Panc1 (cell line): ENCODE measurements at regions not wholly inside any gene's neighbourhood (a gene's known extent, or its start where the extent isn't known, plus 50 kb on each side); places are given as distances from the start of the nearest gene placed in this dataset.

Experiments used
- ATAC-seq: fragments of 200-7000 bp; cut with Tn5 transposase; 2 replicates; pipeline ENCODE4 v1.9.1; 2020; ENCODE audit warnings: mild to moderate bottlenecking, moderate library complexity
- BruUV-seq: library from RNA; stranded (reverse); fragments of 400-500 nt; replicated peaks from 2 replicates; lab custom pipeline; 2021; lab: Mats Ljungman, UMichigan
- CTCF ChIA-PET: fragments of 300-600 bp; sonication (Branson Sonifier 250); formaldehyde crosslinking; loops from one replicate; lab custom pipeline; 2022; ENCODE audit warnings: antibody characterized with exemption; lab: Charles Lee
- POLR2A ChIA-PET: fragments of 300-600 bp; sonication (Branson Sonifier 250); formaldehyde crosslinking; loops from one replicate; lab custom pipeline; 2022; ENCODE audit warnings: antibody characterized with exemption; lab: Charles Lee
- DNase-seq: peaks from one replicate; pipeline ENCODE4 v3.0.0-alpha.2; 2010; ENCODE audit warnings: low read depth, low spot score
- H3K27ac ChIP-seq: 2 replicates; pipeline ENCODE4 v1.5.1; 2011; ENCODE audit warnings: mild to moderate bottlenecking, low read length, inconsistent platforms
- H3K27me3 ChIP-seq: fragments of 200-500 bp; sonication (Bioruptor generic); 2 replicates; pipeline ENCODE4 v1.6.0; 2014; ENCODE audit warnings: low read length, inconsistent platforms; ENCODE audit not compliant: control insufficient read depth, insufficient read depth
- H3K36me3 ChIP-seq: fragments of 200-500 bp; sonication (Bioruptor generic); 2 replicates; pipeline ENCODE4 v1.5.1; 2014; ENCODE audit warnings: inconsistent platforms, mild to moderate bottlenecking, low read length, moderate library complexity; ENCODE audit not compliant: control insufficient read depth, insufficient read depth
- H3K4me1 ChIP-seq: 2 replicates; pipeline ENCODE4 v1.5.1; 2011; ENCODE audit warnings: inconsistent platforms, mild to moderate bottlenecking, low read length, moderate library complexity; ENCODE audit not compliant: control insufficient read depth, insufficient read depth
- H3K4me3 ChIP-seq, 2 experiments: 2 replicates each; pipeline ENCODE4 v1.5.1; 2011 to 2012; ENCODE audit warnings: low read depth in 2 of 2, low read length in 2 of 2, mild to moderate bottlenecking in 2 of 2, inconsistent platforms in 1 of 2, moderate library complexity in 1 of 2
- H3K9me3 ChIP-seq: fragments of 200-500 bp; sonication (Bioruptor generic); 2 replicates; pipeline ENCODE4 v1.5.1; 2014; ENCODE audit warnings: low read depth, mild to moderate bottlenecking, inconsistent platforms, low read length, moderate library complexity; ENCODE audit not compliant: control insufficient read depth, insufficient read depth
- POLR2AphosphoS5 ChIP-seq: IDR thresholded peaks from 2 replicates; pipeline ENCODE4 v1.6.1; 2012; ENCODE audit warnings: mild to moderate bottlenecking, low read depth, low read length, moderate library complexity
- SIN3A ChIP-seq: IDR thresholded peaks from 2 replicates; pipeline ENCODE4 v1.6.1; 2012; ENCODE audit warnings: low read depth, mild to moderate bottlenecking, low read length, moderate library complexity, borderline replicate concordance; ENCODE audit not compliant: insufficient read depth
- TCF7L2 ChIP-seq: IDR thresholded peaks from 2 replicates; pipeline ENCODE4 v1.6.1; 2011; ENCODE audit warnings: mild to moderate bottlenecking, low read depth, low read length, inconsistent platforms
- in situ Hi-C: cut with HindIII; loops from 2 replicates; pipeline ENCODE4 v1.10.0; 2016; ENCODE audit warnings: low sequenced_read_pairs, low pct_unique_long_range_greater_than_20kb
- intact Hi-C: fragments of 100-400 bp; cut with micrococcal nuclease; formaldehyde crosslinking; loops from one replicate; pipeline ENCODE4 v1.10.0; 2022; ENCODE audit not compliant: unreplicated experiment
- TF ChIP-seq, protein P1 (sequence below), 2 experiments: IDR thresholded peaks; 2 replicates each; pipeline ENCODE4 v1.6.1; 2011 to 2012; ENCODE audit warnings: low read depth in 2 of 2, control low read depth in 1 of 2, low read length in 1 of 2, mild to moderate bottlenecking in 1 of 2, moderate library complexity in 1 of 2; ENCODE audit not compliant: insufficient read depth in 1 of 2
- TF ChIP-seq, protein P2 (sequence below): fragments of 450-650 bp; IDR thresholded peaks from 2 replicates; pipeline ENCODE4 v1.5.1; 2017; ENCODE audit warnings: mild to moderate bottlenecking

DNA sequence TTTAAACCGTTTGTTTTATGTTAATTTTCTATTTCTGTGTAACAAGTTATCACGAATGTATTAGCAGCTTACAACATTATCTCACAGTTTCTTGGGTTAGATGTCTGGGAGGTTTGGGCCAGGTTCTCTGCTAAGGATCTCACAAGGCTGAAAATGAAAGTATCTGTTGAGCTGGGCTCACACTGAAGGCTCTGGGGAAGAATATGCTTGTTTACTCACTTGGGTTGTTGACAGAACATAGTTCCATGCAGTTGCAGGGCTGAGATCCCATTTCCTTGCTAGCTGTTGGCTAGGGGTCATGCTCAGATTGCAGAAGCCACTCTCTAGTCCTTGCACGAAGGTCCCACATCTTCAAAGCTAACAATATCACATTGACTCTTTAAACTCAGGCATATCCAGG lies 266.6 kb upstream of the GNAI1 start:
- DNase-seq = no peak
- intact Hi-C loops (no loop called here), in situ Hi-C loops (no loop called here)
- ChIA-PET CTCF (interaction anchor here (0.7 kb wide), 1 partner anchor 9 kb away, joined by 3 read pairs; no protein-coding TSS in a partner anchor), POLR2A (no interaction called here)
- H3K27me3 ChIP-seq = no peaks in the 10 kb centered on the region
- H3K4me1 ChIP-seq = no peaks in the 10 kb centered on the region
- H3K4me3 ChIP-seq = no peak overlapping the region
- no peaks in the 10 kb centered on the region for H3K36me3 ChIP-seq
- no TSS peak for BruUV-seq
- no peak for ATAC-seq
- no peaks in the 10 kb centered on the region for H3K9me3 ChIP-seq
- TF ChIP-seq, protein P1, sequence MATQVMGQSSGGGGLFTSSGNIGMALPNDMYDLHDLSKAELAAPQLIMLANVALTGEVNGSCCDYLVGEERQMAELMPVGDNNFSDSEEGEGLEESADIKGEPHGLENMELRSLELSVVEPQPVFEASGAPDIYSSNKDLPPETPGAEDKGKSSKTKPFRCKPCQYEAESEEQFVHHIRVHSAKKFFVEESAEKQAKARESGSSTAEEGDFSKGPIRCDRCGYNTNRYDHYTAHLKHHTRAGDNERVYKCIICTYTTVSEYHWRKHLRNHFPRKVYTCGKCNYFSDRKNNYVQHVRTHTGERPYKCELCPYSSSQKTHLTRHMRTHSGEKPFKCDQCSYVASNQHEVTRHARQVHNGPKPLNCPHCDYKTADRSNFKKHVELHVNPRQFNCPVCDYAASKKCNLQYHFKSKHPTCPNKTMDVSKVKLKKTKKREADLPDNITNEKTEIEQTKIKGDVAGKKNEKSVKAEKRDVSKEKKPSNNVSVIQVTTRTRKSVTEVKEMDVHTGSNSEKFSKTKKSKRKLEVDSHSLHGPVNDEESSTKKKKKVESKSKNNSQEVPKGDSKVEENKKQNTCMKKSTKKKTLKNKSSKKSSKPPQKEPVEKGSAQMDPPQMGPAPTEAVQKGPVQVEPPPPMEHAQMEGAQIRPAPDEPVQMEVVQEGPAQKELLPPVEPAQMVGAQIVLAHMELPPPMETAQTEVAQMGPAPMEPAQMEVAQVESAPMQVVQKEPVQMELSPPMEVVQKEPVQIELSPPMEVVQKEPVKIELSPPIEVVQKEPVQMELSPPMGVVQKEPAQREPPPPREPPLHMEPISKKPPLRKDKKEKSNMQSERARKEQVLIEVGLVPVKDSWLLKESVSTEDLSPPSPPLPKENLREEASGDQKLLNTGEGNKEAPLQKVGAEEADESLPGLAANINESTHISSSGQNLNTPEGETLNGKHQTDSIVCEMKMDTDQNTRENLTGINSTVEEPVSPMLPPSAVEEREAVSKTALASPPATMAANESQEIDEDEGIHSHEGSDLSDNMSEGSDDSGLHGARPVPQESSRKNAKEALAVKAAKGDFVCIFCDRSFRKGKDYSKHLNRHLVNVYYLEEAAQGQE (IDR thresholded peaks at IDR 0.05; ENCODE audit: insufficient read depth in 1 of 2, low read depth in 2 of 2, low read length in 1 of 2) = no peak
- TF ChIP-seq SIN3A = no peak
- H3K27ac ChIP-seq = no peak overlapping the region

DNA sequence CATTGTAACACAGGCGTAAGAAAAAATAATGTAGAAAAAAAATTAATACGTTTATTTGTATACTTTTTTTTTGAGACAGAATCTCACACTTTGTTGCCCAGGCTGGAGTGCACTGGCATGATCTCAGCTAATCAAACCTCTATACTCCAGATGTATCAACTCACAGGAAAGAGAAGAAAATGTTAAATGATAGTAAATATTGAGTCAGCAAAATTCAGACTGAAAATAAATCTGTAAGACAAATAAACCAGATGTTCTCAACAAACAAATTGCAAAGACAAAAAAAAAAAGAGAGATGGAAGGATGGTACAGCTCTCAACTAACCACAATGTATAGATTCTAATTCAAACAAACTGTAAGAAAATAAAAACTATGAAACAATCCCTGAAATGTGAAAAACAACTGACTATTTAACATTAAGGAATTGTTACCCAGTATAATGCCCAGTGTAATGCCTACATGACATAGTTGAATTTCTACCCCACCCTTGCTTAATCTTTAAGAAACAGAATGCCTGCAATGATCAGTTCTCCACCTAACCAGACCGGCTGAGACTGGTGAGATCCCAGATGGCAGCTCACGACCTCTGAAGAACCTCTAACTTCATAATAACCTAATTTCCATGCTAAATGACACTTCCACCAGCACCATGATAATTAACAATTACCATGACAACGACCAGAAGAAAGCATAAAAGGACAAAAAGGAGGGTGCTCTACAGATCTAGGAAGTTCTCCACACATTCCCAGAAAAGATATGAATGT lies 272.0 kb upstream of the GNAI1 start:
- no TSS peak for BruUV-seq

More for the DNA sequence above, 272.0 kb upstream of the GNAI1 start:
- CTCF ChIA-PET = no interaction called here
- no peaks in the 10 kb centered on the region for H3K36me3 ChIP-seq
- no peak overlapping the region for H3K27ac ChIP-seq
- in situ Hi-C loops = no loop called here
- intact Hi-C loops = no loop called here
- H3K4me1 ChIP-seq = no peaks in the 10 kb centered on the region
- H3K9me3 ChIP-seq = no peaks in the 10 kb centered on the region
- TF ChIP-seq SIN3A (no peak), TCF7L2 (no peak), POLR2AphosphoS5 (no peak)
- TF ChIP-seq, protein P1 (IDR thresholded peaks at IDR 0.05; ENCODE audit: insufficient read depth in 1 of 2, low read depth in 2 of 2, low read length in 1 of 2) = no peak
- TF ChIP-seq, protein P2, sequence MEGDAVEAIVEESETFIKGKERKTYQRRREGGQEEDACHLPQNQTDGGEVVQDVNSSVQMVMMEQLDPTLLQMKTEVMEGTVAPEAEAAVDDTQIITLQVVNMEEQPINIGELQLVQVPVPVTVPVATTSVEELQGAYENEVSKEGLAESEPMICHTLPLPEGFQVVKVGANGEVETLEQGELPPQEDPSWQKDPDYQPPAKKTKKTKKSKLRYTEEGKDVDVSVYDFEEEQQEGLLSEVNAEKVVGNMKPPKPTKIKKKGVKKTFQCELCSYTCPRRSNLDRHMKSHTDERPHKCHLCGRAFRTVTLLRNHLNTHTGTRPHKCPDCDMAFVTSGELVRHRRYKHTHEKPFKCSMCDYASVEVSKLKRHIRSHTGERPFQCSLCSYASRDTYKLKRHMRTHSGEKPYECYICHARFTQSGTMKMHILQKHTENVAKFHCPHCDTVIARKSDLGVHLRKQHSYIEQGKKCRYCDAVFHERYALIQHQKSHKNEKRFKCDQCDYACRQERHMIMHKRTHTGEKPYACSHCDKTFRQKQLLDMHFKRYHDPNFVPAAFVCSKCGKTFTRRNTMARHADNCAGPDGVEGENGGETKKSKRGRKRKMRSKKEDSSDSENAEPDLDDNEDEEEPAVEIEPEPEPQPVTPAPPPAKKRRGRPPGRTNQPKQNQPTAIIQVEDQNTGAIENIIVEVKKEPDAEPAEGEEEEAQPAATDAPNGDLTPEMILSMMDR = no peak
- ATAC-seq (no peak), DNase-seq (no peak)
- POLR2A ChIA-PET = no interaction called here
- no peak overlapping the region for H3K4me3 ChIP-seq
- H3K27me3 ChIP-seq = no peaks in the 10 kb centered on the region; the same call in 1 of the 2 replicates
